HCT116 (cell line): ENCODE measurements at regions not wholly inside any gene's neighbourhood (a gene's known extent, or its start where the extent isn't known, plus 50 kb on each side); places are given as distances from the start of the nearest gene placed in this dataset.
"Not testable (repeated sequence)": the region's sequence is repeated elsewhere in the genome, so short reads cannot be mapped to it uniquely, and the experiment has no call there.

ENCODE experiments used
- ATAC-seq: fragments of 200-7000 bp; cut with Tn5 transposase; 2 replicates; pipeline ENCODE4 v1.9.1; 2020; ENCODE audit warnings: mild to moderate bottlenecking, moderate library complexity
- BruUV-seq: library from RNA; stranded (reverse); fragments of 400-500 nt; replicated peaks from 2 replicates; lab custom pipeline; 2021; lab: Mats Ljungman, UMichigan
- CTCF ChIA-PET: fragments of 300-600 bp; sonication (Branson Sonifier 250); formaldehyde crosslinking; loops from one replicate; lab custom pipeline; 2021; ENCODE audit warnings: antibody characterized with exemption; lab: Charles Lee
- POLR2A ChIA-PET: fragments of 300-600, 350-600 bp; sonication (Branson Sonifier 250); formaldehyde crosslinking; loops from one replicate; lab custom pipeline; 2021; ENCODE audit warnings: antibody characterized with exemption; lab: Charles Lee
- RAD21 ChIA-PET, 2 experiments: fragments of 300-600 bp; sonication (Branson Sonifier 250); formaldehyde crosslinking; loops; one replicate each; lab custom pipeline; 2023; ENCODE audit warnings: low total read pairs in 2 of 2; ENCODE audit not compliant: uncharacterized antibody in 2 of 2, unreplicated experiment in 2 of 2, low non-redundant PET in 1 of 2; lab: Charles Lee
- DNase-seq: peaks from one replicate; pipeline ENCODE4 v3.0.0-alpha.2; 2010; ENCODE audit warnings: low read depth, low spot score
- H2AFZ ChIP-seq: fragments of 200-600 bp; shearing (Covaris generic), sonication (generic); 2 replicates; pipeline ENCODE4 v1.6.1; 2017; ENCODE audit warnings: low read depth, mixed run types, mixed read lengths, antibody characterized with exemption, low read length; ENCODE audit not compliant: poor library complexity, severe bottlenecking
- H3K27ac ChIP-seq: 2 replicates; pipeline ENCODE4 v1.5.1; 2012; ENCODE audit warnings: low read depth, low read length
- H3K27me3 ChIP-seq: fragments of 200-600 bp; sonication (generic); 2 replicates; pipeline ENCODE4 v1.6.1; 2016; ENCODE audit warnings: mixed run types, low read length, mixed read lengths; ENCODE audit not compliant: insufficient read depth
- H3K36me3 ChIP-seq, 2 experiments: fragments of 200-500 bp in 1 of 2; fragments of 200-600 bp in 1 of 2; sonication (Bioruptor generic) in 1 of 2; sonication (generic) in 1 of 2; 2 replicates each; pipeline versions ENCODE4 v1.5.1 to v1.6.1; 2014 to 2016; ENCODE audit warnings: low read length in 2 of 2, inconsistent platforms in 1 of 2, mixed read lengths in 1 of 2, mixed run types in 1 of 2; ENCODE audit not compliant: insufficient read depth in 2 of 2, control insufficient read depth in 1 of 2
- H3K4me1 ChIP-seq, 2 experiments: fragments of 200-600 bp in 1 of 2; sonication (generic) in 1 of 2; 2 replicates each; pipeline versions ENCODE4 v1.5.1 to v1.6.1; 2012 to 2017; ENCODE audit warnings: low read length in 2 of 2, inconsistent platforms in 1 of 2, mild to moderate bottlenecking in 1 of 2, mixed read lengths in 1 of 2, mixed run types in 1 of 2, moderate library complexity in 1 of 2; ENCODE audit not compliant: insufficient read depth in 2 of 2, control insufficient read depth in 1 of 2
- H3K4me2 ChIP-seq: fragments of 200-600 bp; sonication (generic); 2 replicates; pipeline ENCODE4 v1.6.1; 2017; ENCODE audit warnings: mixed run types, low read length, mixed read lengths
- H3K4me3 ChIP-seq, 2 experiments: fragments of 200-600 bp in 1 of 2; sonication (generic) in 1 of 2; replicated peaks in 1 of 2; 2 replicates each; pipeline ENCODE4 v1.5.1; 2011 to 2016; ENCODE audit warnings: low read length in 2 of 2, control low read depth in 1 of 2, low read depth in 1 of 2, mild to moderate bottlenecking in 1 of 2, mixed read lengths in 1 of 2, mixed run types in 1 of 2
- H3K79me2 ChIP-seq: fragments of 200-600 bp; sonication (generic); 2 replicates; pipeline ENCODE4 v1.6.1; 2017; ENCODE audit warnings: mild to moderate bottlenecking, mixed run types, low read length, moderate library complexity, mixed read lengths; ENCODE audit not compliant: insufficient read depth
- H3K9ac ChIP-seq: fragments of 200-600 bp; sonication (generic); 2 replicates; pipeline ENCODE4 v1.6.1; 2016; ENCODE audit warnings: low read length, mixed read lengths
- H3K9me2 ChIP-seq: fragments of 200-600 bp; sonication (generic), shearing (Covaris generic); 2 replicates; pipeline ENCODE4 v1.6.1; 2017; ENCODE audit warnings: mixed run types, mild to moderate bottlenecking, moderate library complexity; ENCODE audit not compliant: insufficient read depth
- H3K9me3 ChIP-seq, 2 experiments: fragments of 200-500 bp in 1 of 2; fragments of 200-600 bp in 1 of 2; sonication (Bioruptor generic) in 1 of 2; sonication (generic) in 1 of 2; 2 replicates each; pipeline ENCODE4 v1.6.1; 2014 to 2017; ENCODE audit warnings: low read length in 2 of 2, mixed read lengths in 2 of 2, inconsistent platforms in 1 of 2, low read depth in 1 of 2, mild to moderate bottlenecking in 1 of 2, mixed run types in 1 of 2, moderate library complexity in 1 of 2; ENCODE audit not compliant: control insufficient read depth in 1 of 2, insufficient read depth in 1 of 2
- H4K20me1 ChIP-seq: fragments of 200-600 bp; sonication (generic), shearing (Covaris generic); 2 replicates; pipeline ENCODE4 v1.6.1; 2017; ENCODE audit warnings: mixed run types, mild to moderate bottlenecking, moderate library complexity; ENCODE audit not compliant: insufficient read depth
- CEBPB ChIP-seq: IDR thresholded peaks from 2 replicates; pipeline ENCODE4 v1.6.1; 2012; ENCODE audit warnings: low read depth
- CTCF ChIP-seq, 3 experiments: fragments of 200-600 bp in 1 of 3; sonication (generic) in 1 of 3; IDR thresholded peaks in 2 of 3; conservative IDR thresholded peaks in 1 of 3; 2 replicates each; pipeline ENCODE4 v1.5.1; 2012 to 2017; ENCODE audit warnings: low read depth in 2 of 3, low read length in 2 of 3, antibody characterized with exemption in 1 of 3, borderline replicate concordance in 1 of 3, control low read depth in 1 of 3, mild to moderate bottlenecking in 1 of 3, mixed read lengths in 1 of 3, mixed run types in 1 of 3, moderate library complexity in 1 of 3; ENCODE audit not compliant: insufficient read depth in 1 of 3
- FOSL1 ChIP-seq: IDR thresholded peaks from 2 replicates; pipeline ENCODE4 v1.6.1; 2012; ENCODE audit warnings: low read depth
- JUND ChIP-seq: IDR thresholded peaks from 2 replicates; pipeline ENCODE4 v1.6.1; 2012
- MAX ChIP-seq: IDR thresholded peaks from 2 replicates; pipeline ENCODE4 v1.6.1; 2012
- POLR2A ChIP-seq: IDR thresholded peaks from 2 replicates; pipeline ENCODE4 v1.7.0; 2011; ENCODE audit warnings: borderline replicate concordance; ENCODE audit not compliant: insufficient read depth, insufficient read length; ENCODE audit errors: extremely low read depth
- REST ChIP-seq: IDR thresholded peaks from 2 replicates; pipeline ENCODE4 v1.6.1; 2012; ENCODE audit warnings: low read depth
- SRF ChIP-seq: IDR thresholded peaks from 2 replicates; pipeline ENCODE4 v1.6.1; 2012; ENCODE audit warnings: low read depth
- TCF7L2 ChIP-seq: IDR thresholded peaks from 2 replicates; pipeline ENCODE4 v1.7.0; 2011; ENCODE audit warnings: borderline replicate concordance, inconsistent platforms; ENCODE audit not compliant: insufficient read depth, insufficient read length; ENCODE audit errors: extremely low read depth
- ZBTB33 ChIP-seq: IDR thresholded peaks from 2 replicates; pipeline ENCODE4 v1.6.1; 2011; ENCODE audit warnings: mild to moderate bottlenecking, low read length, moderate library complexity; ENCODE audit not compliant: insufficient replicate concordance; ENCODE audit errors: extremely low read depth
- ZFX ChIP-seq: fragments of 450-650 bp; IDR thresholded peaks from 2 replicates; pipeline ENCODE4 v1.6.1; 2017
- intact Hi-C: fragments of 100-400 bp; cut with micrococcal nuclease; formaldehyde crosslinking; loops from 2 replicates; pipeline ENCODE4 v1.10.0; 2022

GRCh38 chr14:106380740-106381139 lies 854.4 kb downstream of the TMEM121 start (continued):
- TF ChIP-seq ZBTB33 (no peak), JUND (no peak)

- CTCF ChIA-PET, H3K4me2 ChIP-seq, H3K9me2 ChIP-seq, H3K9ac ChIP-seq, H3K27ac ChIP-seq, DNase-seq, POLR2A ChIA-PET, intact Hi-C loops, H3K4me1 ChIP-seq, H3K4me3 ChIP-seq, H3K79me2 ChIP-seq, H3K27me3 ChIP-seq, H4K20me1 ChIP-seq, RAD21 ChIA-PET, H2AFZ ChIP-seq, ATAC-seq, BruUV-seq, H3K36me3 ChIP-seq: not testable (repeated sequence)
- peaks cover 7 to 13% of the 10 kb centered on the region in 2 experiments; a peak in 3 of 4 replicates for H3K9me3 ChIP-seq
Observed at GRCh38 chr14:106389186-106389585, 862.8 kb downstream of the TMEM121 start.

- Histone ChIP-seq H3K36me3 (no peaks in the 10 kb centered on the region), H3K9ac (no peak overlapping the region), H3K4me2 (no peak overlapping the region), H3K9me2 (no peaks in the 10 kb centered on the region), H4K20me1 (no peaks in the 10 kb centered on the region), H3K9me3 (peaks cover 7 to 18% of the 10 kb centered on the region in 2 experiments; a peak in 3 of 4 replicates), H3K4me1 (no peaks in the 10 kb centered on the region), H3K79me2 (no peaks in the 10 kb centered on the region), H3K27me3 (no peaks in the 10 kb centered on the region), H2AFZ (no peak overlapping the region), H3K4me3 (no peak overlapping the region), H3K27ac (no peak overlapping the region)
- RAD21 ChIA-PET = no interaction called here
- CTCF ChIA-PET = no interaction called here
- no TSS peak for BruUV-seq
- POLR2A ChIA-PET = no interaction called here
- intact Hi-C loops = no loop called here
- ATAC-seq (no peak), DNase-seq (no peak)
- TF ChIP-seq SRF = no peak
- TF ChIP-seq CTCF (IDR thresholded peaks at IDR 0.05 in 2 of 3, conservative IDR thresholded peaks at IDR 0.05 in 1 of 3; ENCODE audit: borderline replicate concordance in 1 of 3, insufficient read depth in 1 of 3, low read depth in 2 of 3, low read length in 2 of 3) = no peak
- no peak for TF ChIP-seq REST
- no peak for TF ChIP-seq ZFX
- TF ChIP-seq MAX = no peak
- TF ChIP-seq POLR2A = no peak
- no peak for TF ChIP-seq FOSL1
- TF ChIP-seq TCF7L2 = no peak
- no peak for TF ChIP-seq CEBPB
- TF ChIP-seq JUND = no peak
Observed at GRCh38 chr14:106390401-106390800, 864.0 kb downstream of the TMEM121 start.
